OCI-LY1 (cell line): ENCODE measurements at regions not wholly inside any gene's neighbourhood (a gene's known extent, or its start where the extent isn't known, plus 50 kb on each side); places are given as distances from the start of the nearest gene placed in this dataset.

Source experiments
- H2AFZ ChIP-seq: fragments of 200-600 bp; sonication (generic), shearing (Covaris generic); 2 replicates; pipeline ENCODE4 v1.6.0; 2014; ENCODE audit warnings: antibody characterized with exemption, mild to moderate bottlenecking, low read length
- H3F3A ChIP-seq: fragments of 200-600 bp; sonication (generic), shearing (Covaris generic); 2 replicates; pipeline ENCODE4 v1.6.0; 2014; ENCODE audit warnings: mild to moderate bottlenecking, antibody characterized with exemption, low read length, moderate library complexity; ENCODE audit not compliant: insufficient read depth
- H3K27ac ChIP-seq: fragments of 200-600 bp; sonication (generic); 2 replicates; pipeline ENCODE4 v1.5.1; 2014; ENCODE audit warnings: low read length, mixed run types, mild to moderate bottlenecking, low read depth; ENCODE audit not compliant: poor library complexity, severe bottlenecking
- H3K27me3 ChIP-seq: fragments of 200-600 bp; sonication (generic); 2 replicates; pipeline ENCODE4 v1.6.0; 2014; ENCODE audit warnings: antibody characterized with exemption, mild to moderate bottlenecking, low read length, moderate library complexity; ENCODE audit not compliant: insufficient read depth
- H3K36me3 ChIP-seq: fragments of 200-600 bp; sonication (generic); 2 replicates; pipeline ENCODE4 v1.6.1; 2014; ENCODE audit warnings: mild to moderate bottlenecking, antibody characterized with exemption, low read length, moderate library complexity, mixed read lengths; ENCODE audit not compliant: insufficient read depth
- H3K4me1 ChIP-seq: fragments of 200-600 bp; sonication (generic); 2 replicates; pipeline ENCODE4 v1.5.1; 2014; ENCODE audit warnings: mild to moderate bottlenecking, low read length, moderate library complexity; ENCODE audit not compliant: insufficient read depth, severe bottlenecking
- H3K4me2 ChIP-seq: fragments of 200-600 bp; sonication (generic), shearing (Covaris generic); 2 replicates; pipeline ENCODE4 v1.6.1; 2014; ENCODE audit warnings: low read length
- H3K4me3 ChIP-seq: fragments of 200-600 bp; sonication (generic); 2 replicates; pipeline ENCODE4 v1.5.1; 2014; ENCODE audit warnings: low read length, low read depth, mild to moderate bottlenecking, mixed read lengths; ENCODE audit not compliant: poor library complexity, severe bottlenecking
- H3K79me2 ChIP-seq: fragments of 200-600 bp; shearing (Covaris generic); 2 replicates; pipeline ENCODE4 v1.6.1; 2016; ENCODE audit warnings: mixed run types, low read length, mixed read lengths; ENCODE audit not compliant: insufficient read depth
- H3K9ac ChIP-seq: fragments of 200-600 bp; sonication (generic), shearing (Covaris generic); 2 replicates; pipeline ENCODE4 v1.6.1; 2014; ENCODE audit warnings: mild to moderate bottlenecking, low read length, mixed read lengths
- H3K9me2 ChIP-seq: fragments of 200-600 bp; sonication (generic), shearing (Covaris generic); 2 replicates; pipeline ENCODE4 v1.6.1; 2014; ENCODE audit warnings: low read depth, mild to moderate bottlenecking, low read length, mixed read lengths
- H3K9me3 ChIP-seq: fragments of 200-600 bp; shearing (Covaris generic); 2 replicates; pipeline ENCODE4 v1.6.1; 2014; ENCODE audit warnings: low read length, mixed read lengths
- H4K20me1 ChIP-seq: fragments of 200-600 bp; sonication (generic), shearing (Covaris generic); 2 replicates; pipeline ENCODE4 v1.6.0; 2016; ENCODE audit warnings: mild to moderate bottlenecking, low read length; ENCODE audit not compliant: insufficient read depth
- CTCF ChIP-seq: fragments of 200-600 bp; sonication (generic), shearing (Covaris generic); IDR thresholded peaks from 2 replicates; pipeline ENCODE4 v1.5.1; 2017; ENCODE audit warnings: mild to moderate bottlenecking, antibody characterized with exemption, low read length, moderate library complexity, mixed read lengths
- EZH2 ChIP-seq: fragments of 200-600 bp; sonication (generic), shearing (Covaris generic); IDR thresholded peaks from 2 replicates; pipeline ENCODE4 v1.8.0; 2017; ENCODE audit warnings: borderline replicate concordance, mixed run types, mild to moderate bottlenecking, antibody characterized with exemption, low read length, moderate library complexity, mixed read lengths

GRCh38 chr2:37867166-37867565 is 57.9 kb upstream of the RMDN2 start:
- no peaks in the 10 kb centered on the region for H3K9me3 ChIP-seq
- TF ChIP-seq EZH2 (no peak), CTCF (no peak)
- no peak overlapping the region for H3K27ac ChIP-seq
- H3K27me3 ChIP-seq: no peaks in the 10 kb centered on the region
- H3K4me2 ChIP-seq: no peak overlapping the region
- H3K79me2 ChIP-seq: no peaks in the 10 kb centered on the region
- no peaks in the 10 kb centered on the region for H3K9me2 ChIP-seq
- no peaks in the 10 kb centered on the region for H3K4me1 ChIP-seq
- no peak overlapping the region for H3K9ac ChIP-seq
- H4K20me1 ChIP-seq: no peaks in the 10 kb centered on the region
- H2AFZ ChIP-seq: no peak overlapping the region
- H3F3A ChIP-seq: no peaks in the 10 kb centered on the region
- H3K4me3 ChIP-seq: no peak overlapping the region
- no peaks in the 10 kb centered on the region for H3K36me3 ChIP-seq

GRCh38 chr2:37868866-37869265 is 56.2 kb upstream of the RMDN2 start:
- H3K4me1 ChIP-seq: no peaks in the 10 kb centered on the region
- no peak overlapping the region for H3K27ac ChIP-seq
- H4K20me1 ChIP-seq: no peaks in the 10 kb centered on the region
- no peaks in the 10 kb centered on the region for H3F3A ChIP-seq
- no peak overlapping the region for H2AFZ ChIP-seq
- H3K36me3 ChIP-seq: no peaks in the 10 kb centered on the region
- no peaks in the 10 kb centered on the region for H3K9me2 ChIP-seq
- no peak overlapping the region for H3K9ac ChIP-seq
- H3K27me3 ChIP-seq: peaks cover 3% of the 10 kb centered on the region; the same call in 1 of the 2 replicates
- H3K9me3 ChIP-seq: no peaks in the 10 kb centered on the region
- no peak overlapping the region for H3K4me3 ChIP-seq
- H3K4me2 ChIP-seq: no peak overlapping the region
- TF ChIP-seq EZH2 (no peak), CTCF (no peak)
- H3K79me2 ChIP-seq: no peaks in the 10 kb centered on the region

DNA sequence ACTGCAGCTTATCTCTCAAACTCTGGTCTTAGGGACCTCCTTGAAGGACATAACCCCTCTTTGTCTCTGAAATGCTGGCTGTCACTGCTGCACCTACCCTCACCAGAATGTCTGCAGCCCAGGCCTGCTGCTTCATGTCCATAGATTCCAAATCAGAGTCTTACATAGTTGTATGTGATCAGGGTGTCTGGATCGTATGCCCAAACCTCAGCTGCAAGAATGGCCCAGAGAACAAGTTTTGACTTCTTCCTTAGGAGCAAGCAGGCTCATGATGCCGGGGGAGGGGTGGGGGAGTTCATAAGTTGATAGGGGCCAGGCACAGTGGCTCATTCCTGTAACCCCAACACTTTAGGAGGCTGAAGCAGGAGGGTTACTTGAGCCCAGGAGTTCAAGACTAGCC is 55.8 kb upstream of the RMDN2 start:
- TF ChIP-seq EZH2 (no peak), CTCF (no peak)
- no peak overlapping the region for H3K4me3 ChIP-seq
- H2AFZ ChIP-seq: no peak overlapping the region
- H3K9me2 ChIP-seq: no peaks in the 10 kb centered on the region
- H3K27me3 ChIP-seq: peaks cover 3% of the 10 kb centered on the region; the same call in 1 of the 2 replicates
- H3K27ac ChIP-seq: no peak overlapping the region
- no peaks in the 10 kb centered on the region for H3K9me3 ChIP-seq
- H3K79me2 ChIP-seq: no peaks in the 10 kb centered on the region
- H3K4me2 ChIP-seq: no peak overlapping the region
- H3K9ac ChIP-seq: no peak overlapping the region
- no peaks in the 10 kb centered on the region for H4K20me1 ChIP-seq
- H3K4me1 ChIP-seq: no peaks in the 10 kb centered on the region
- no peaks in the 10 kb centered on the region for H3F3A ChIP-seq
- no peaks in the 10 kb centered on the region for H3K36me3 ChIP-seq
